PFSK-1 (cell line): ENCODE measurements at regions not wholly inside any gene's neighbourhood (a gene's known extent, or its start where the extent isn't known, plus 50 kb on each side); places are given as distances from the start of the nearest gene placed in this dataset.

Source experiments
- FOXP2 ChIP-seq: optimal IDR thresholded peaks from 2 replicates; pipeline ENCODE3; 2011; ENCODE audit warnings: borderline replicate concordance, control low read depth, inconsistent platforms; ENCODE audit not compliant: insufficient read depth; ENCODE audit errors: extremely low read length, extremely low read depth
- POLR2AphosphoS5 ChIP-seq: IDR thresholded peaks from 2 replicates; pipeline ENCODE4 v1.6.1; 2012; ENCODE audit warnings: low read depth, mild to moderate bottlenecking, control low read depth, low read length, moderate library complexity
- SIN3A ChIP-seq: IDR thresholded peaks from 2 replicates; pipeline ENCODE4 v1.6.1; 2012; ENCODE audit warnings: mild to moderate bottlenecking, low read length, moderate library complexity, borderline replicate concordance; ENCODE audit not compliant: insufficient read depth
- TAF1 ChIP-seq: IDR thresholded peaks from 2 replicates; pipeline ENCODE4 v1.6.1; 2012; ENCODE audit warnings: low read length, control low read depth, borderline replicate concordance; ENCODE audit not compliant: insufficient read depth
- TF ChIP-seq, protein P1 (sequence below), 2 experiments: IDR thresholded peaks; 2 replicates each; pipeline versions ENCODE4 v1.6.1 to v1.8.0; 2011 to 2012; ENCODE audit warnings: low read depth in 2 of 2, low read length in 2 of 2, control low read depth in 1 of 2, inconsistent platforms in 1 of 2, mild to moderate bottlenecking in 1 of 2, moderate library complexity in 1 of 2; ENCODE audit not compliant: insufficient read depth in 1 of 2

DNA sequence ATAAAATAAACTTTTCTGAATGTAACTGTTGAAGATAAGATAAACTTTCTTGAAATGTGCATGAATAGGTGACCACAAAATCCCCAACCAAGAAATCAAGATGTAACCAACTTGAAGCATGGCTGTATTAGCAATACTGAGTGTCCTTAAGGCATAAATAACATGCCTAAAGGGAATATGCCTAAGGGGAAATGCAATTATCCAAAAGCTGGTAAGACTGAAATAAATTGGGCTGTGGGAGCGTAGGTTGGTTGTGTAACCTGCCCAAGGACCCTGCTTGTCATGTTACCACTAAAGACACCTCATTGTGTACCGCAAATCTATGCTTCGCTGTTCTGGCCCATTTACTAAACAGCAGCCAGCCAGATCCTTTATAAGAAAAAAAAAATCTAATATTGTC is 200.8 kb upstream of the PDE10A start:
- TF ChIP-seq, protein P1, sequence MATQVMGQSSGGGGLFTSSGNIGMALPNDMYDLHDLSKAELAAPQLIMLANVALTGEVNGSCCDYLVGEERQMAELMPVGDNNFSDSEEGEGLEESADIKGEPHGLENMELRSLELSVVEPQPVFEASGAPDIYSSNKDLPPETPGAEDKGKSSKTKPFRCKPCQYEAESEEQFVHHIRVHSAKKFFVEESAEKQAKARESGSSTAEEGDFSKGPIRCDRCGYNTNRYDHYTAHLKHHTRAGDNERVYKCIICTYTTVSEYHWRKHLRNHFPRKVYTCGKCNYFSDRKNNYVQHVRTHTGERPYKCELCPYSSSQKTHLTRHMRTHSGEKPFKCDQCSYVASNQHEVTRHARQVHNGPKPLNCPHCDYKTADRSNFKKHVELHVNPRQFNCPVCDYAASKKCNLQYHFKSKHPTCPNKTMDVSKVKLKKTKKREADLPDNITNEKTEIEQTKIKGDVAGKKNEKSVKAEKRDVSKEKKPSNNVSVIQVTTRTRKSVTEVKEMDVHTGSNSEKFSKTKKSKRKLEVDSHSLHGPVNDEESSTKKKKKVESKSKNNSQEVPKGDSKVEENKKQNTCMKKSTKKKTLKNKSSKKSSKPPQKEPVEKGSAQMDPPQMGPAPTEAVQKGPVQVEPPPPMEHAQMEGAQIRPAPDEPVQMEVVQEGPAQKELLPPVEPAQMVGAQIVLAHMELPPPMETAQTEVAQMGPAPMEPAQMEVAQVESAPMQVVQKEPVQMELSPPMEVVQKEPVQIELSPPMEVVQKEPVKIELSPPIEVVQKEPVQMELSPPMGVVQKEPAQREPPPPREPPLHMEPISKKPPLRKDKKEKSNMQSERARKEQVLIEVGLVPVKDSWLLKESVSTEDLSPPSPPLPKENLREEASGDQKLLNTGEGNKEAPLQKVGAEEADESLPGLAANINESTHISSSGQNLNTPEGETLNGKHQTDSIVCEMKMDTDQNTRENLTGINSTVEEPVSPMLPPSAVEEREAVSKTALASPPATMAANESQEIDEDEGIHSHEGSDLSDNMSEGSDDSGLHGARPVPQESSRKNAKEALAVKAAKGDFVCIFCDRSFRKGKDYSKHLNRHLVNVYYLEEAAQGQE (IDR thresholded peaks at IDR 0.05; ENCODE audit: insufficient read depth in 1 of 2, low read depth in 2 of 2, low read length in 2 of 2): no peak
- TF ChIP-seq POLR2AphosphoS5 (no peak), TAF1 (no peak), FOXP2 (no peak), SIN3A (no peak)

DNA sequence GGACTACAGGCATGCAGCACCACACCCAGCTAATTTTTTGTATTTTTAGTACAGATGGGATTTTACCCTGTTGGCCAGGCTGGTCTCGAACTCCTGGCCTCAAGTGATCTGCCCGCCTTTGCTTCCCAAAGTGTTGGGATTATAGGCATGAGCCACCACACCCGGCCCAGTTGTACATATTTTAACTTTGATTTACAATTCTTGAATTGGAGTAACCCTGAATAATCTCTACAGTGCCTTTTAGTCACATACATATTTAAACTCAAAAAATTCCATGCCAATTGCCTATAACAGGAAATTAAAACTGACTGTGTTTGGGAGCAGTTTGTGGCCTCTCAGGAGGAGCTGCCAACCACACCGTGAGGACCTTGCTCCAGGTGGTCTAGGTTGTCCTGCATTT is 199.8 kb upstream of the PDE10A start:
- TF ChIP-seq POLR2AphosphoS5: no peak
- TF ChIP-seq, protein P1 (IDR thresholded peaks at IDR 0.05; ENCODE audit: insufficient read depth in 1 of 2, low read depth in 2 of 2, low read length in 2 of 2): no peak
- TF ChIP-seq SIN3A: no peak
- TF ChIP-seq TAF1: no peak
- TF ChIP-seq FOXP2: no peak

DNA sequence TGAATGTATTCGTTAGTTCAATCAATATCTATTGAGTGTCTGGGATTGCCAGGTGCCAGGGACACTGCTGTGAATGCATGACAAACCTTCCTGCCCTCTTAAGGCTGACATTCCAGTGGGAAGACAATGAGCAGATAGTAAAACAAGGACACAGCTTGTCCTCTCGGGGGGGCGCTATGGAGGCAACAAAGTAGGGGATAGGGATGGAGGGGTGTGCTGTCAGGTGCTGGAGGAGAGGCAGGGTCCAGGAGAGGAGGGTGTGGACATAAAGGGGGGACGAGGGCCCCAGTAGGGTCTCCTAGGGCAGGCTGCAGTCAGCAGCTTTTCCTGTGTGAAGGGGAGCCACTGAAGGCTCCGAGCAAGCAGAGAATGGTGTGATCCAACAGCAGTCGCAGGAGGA is 198.2 kb upstream of the PDE10A start:
- TF ChIP-seq, protein P1 (IDR thresholded peaks at IDR 0.05; ENCODE audit: insufficient read depth in 1 of 2, low read depth in 2 of 2, low read length in 2 of 2): no peak
- TF ChIP-seq FOXP2: no peak
- no peak for TF ChIP-seq SIN3A
- TF ChIP-seq TAF1: no peak
- no peak for TF ChIP-seq POLR2AphosphoS5

DNA sequence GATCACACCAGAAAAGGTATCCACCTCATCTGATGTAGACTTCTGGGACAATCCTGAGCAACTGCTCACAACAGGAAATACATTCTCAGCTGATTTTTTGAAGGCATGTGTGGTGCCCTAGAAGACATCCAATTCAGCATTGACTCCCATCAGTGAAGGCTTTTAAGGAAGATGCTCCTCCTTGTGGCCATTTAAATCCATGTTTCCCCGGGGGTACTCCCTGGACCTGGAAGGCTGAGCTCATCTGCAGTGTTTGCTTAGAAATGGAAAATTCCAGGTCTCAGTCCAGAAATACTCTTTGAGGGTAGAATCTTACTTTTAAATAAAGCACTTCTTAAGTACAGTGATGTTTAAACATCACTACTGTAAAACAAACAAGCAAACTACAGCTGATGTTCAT is 195.5 kb upstream of the PDE10A start:
- TF ChIP-seq SIN3A (no peak), TAF1 (no peak), FOXP2 (no peak), POLR2AphosphoS5 (no peak)
- TF ChIP-seq, protein P1 (IDR thresholded peaks at IDR 0.05; ENCODE audit: insufficient read depth in 1 of 2, low read depth in 2 of 2, low read length in 2 of 2): no peak

DNA sequence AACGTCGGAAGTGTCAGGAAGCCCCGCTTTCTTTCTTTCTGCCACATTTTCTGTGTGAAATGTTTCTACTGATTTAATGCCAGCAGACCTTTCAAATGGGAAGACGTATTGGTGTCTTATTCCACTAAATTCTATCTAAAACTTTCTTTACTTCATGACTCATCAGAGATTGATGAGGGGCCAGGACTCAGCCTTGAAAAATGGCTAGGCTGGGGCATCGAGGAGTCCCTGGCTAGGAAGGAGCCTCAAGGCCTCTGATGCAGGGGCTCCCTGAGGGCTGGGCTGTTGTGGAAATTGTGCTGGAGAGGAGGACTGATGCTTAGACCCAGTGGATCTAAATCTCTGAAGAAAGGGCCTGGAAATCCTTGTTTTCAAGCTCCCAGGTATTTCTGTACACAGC is 192.8 kb upstream of the PDE10A start:
- no peak for TF ChIP-seq TAF1
- no peak for TF ChIP-seq POLR2AphosphoS5
- no peak for TF ChIP-seq FOXP2
- no peak for TF ChIP-seq SIN3A
- TF ChIP-seq, protein P1 (IDR thresholded peaks at IDR 0.05; ENCODE audit: insufficient read depth in 1 of 2, low read depth in 2 of 2, low read length in 2 of 2): no peak
